ENCODE measurements at regions not wholly inside any gene's neighbourhood (a gene's known extent, or its start where the extent isn't known, plus 50 kb on each side); places are given as distances from the start of the nearest gene placed in this dataset.

DNA sequence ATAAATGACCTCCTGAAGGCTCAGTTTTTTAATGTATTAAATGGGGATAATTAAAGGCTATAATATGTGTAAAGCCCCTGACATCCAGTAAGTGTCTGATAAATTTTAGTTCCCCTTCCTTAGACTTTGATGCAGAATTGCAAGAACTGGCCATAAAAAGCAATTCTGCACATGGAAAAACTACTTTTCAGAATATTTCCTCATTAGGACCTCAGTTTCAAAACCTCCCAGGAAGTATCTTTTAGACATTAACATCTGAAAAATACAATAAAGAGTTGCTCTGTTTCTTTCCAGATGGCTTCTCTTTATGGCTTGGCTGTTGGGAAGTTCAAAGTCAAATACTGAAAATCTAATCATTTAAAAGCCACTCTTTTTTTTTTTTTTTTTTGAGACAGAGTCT, 106.3 kb upstream of the ZNF217 start:
- Mint-ChIP-seq H3K27ac (no peak overlapping the region), H3K9me3 (no peaks in the 10 kb centered on the region), H3K36me3 (ENCODE audit: insufficient read depth in 1 of 3, low read depth in 3 of 3) (no peaks in the 10 kb centered on the region), H3K27me3 (ENCODE audit: low read depth) (no peaks in the 10 kb centered on the region), H3K4me1 (no peaks in the 10 kb centered on the region), H3K4me3 (no peak overlapping the region)
- Histone ChIP-seq H4K5ac (ENCODE audit: insufficient read length, low read depth, low read length) (no peak overlapping the region), H3T11ph (ENCODE audit: low read length) (no peak overlapping the region), H3K9ac (ENCODE audit: extremely low read depth, insufficient read length, low read length) (no peak overlapping the region), H3K18ac (ENCODE audit: insufficient read length, low read depth, low read length) (no peak overlapping the region), H3K27ac (ENCODE audit: insufficient read length, low read depth, low read length) (no peak overlapping the region), H3K9me3 (ENCODE audit: control insufficient read depth, low read depth, low read length) (no peaks in the 10 kb centered on the region), H2BK12ac (ENCODE audit: insufficient read length, low read depth, low read length) (no peak overlapping the region), H3K23me2 (ENCODE audit: insufficient read length, low read depth, low read length, poor library complexity, severe bottlenecking) (no peaks in the 10 kb centered on the region), H2BK120ac (ENCODE audit: low read depth, low read length, poor library complexity, severe bottlenecking) (no peak overlapping the region), H2BK5ac (ENCODE audit: insufficient read length, low read length) (no peak overlapping the region), H2BK15ac (ENCODE audit: low read depth, low read length) (no peak overlapping the region), H4K91ac (ENCODE audit: insufficient read length, low read depth, low read length) (no peak overlapping the region), H3K4ac (ENCODE audit: low read depth, low read length) (no peak overlapping the region), H2AFZ (ENCODE audit: low read length) (no peak overlapping the region), H2AK5ac (ENCODE audit: insufficient read length, low read length) (no peak overlapping the region), H3K79me1 (ENCODE audit: insufficient read depth, low read depth, low read length, poor library complexity, severe bottlenecking) (no peaks in the 10 kb centered on the region), H3K4me2 (ENCODE audit: insufficient read depth, insufficient read length, low read length) (no peak overlapping the region), H2BK20ac (ENCODE audit: low read depth, low read length, poor library complexity, severe bottlenecking) (no peak overlapping the region), H3K56ac (ENCODE audit: insufficient read length, low read depth, low read length) (no peak overlapping the region), H3K27me3 (ENCODE audit: insufficient read depth, low read length) (no peaks in the 10 kb centered on the region), H3K14ac (ENCODE audit: insufficient read depth, low read length) (no peak overlapping the region), H3K4me1 (ENCODE audit: insufficient read depth, low read length) (no peaks in the 10 kb centered on the region; the same call in 1 of the 2 replicates), H3K79me2 (ENCODE audit: insufficient read depth, low read length) (no peaks in the 10 kb centered on the region), H3K23ac (ENCODE audit: insufficient read length, low read depth, low read length) (no peak overlapping the region), H4K20me1 (ENCODE audit: control insufficient read depth, insufficient read depth, insufficient read length) (no peaks in the 10 kb centered on the region), H4K8ac (replicated peaks; ENCODE audit: insufficient read length, low read depth, low read length) (no peak overlapping the region)
- TF ChIP-seq, protein P1, sequence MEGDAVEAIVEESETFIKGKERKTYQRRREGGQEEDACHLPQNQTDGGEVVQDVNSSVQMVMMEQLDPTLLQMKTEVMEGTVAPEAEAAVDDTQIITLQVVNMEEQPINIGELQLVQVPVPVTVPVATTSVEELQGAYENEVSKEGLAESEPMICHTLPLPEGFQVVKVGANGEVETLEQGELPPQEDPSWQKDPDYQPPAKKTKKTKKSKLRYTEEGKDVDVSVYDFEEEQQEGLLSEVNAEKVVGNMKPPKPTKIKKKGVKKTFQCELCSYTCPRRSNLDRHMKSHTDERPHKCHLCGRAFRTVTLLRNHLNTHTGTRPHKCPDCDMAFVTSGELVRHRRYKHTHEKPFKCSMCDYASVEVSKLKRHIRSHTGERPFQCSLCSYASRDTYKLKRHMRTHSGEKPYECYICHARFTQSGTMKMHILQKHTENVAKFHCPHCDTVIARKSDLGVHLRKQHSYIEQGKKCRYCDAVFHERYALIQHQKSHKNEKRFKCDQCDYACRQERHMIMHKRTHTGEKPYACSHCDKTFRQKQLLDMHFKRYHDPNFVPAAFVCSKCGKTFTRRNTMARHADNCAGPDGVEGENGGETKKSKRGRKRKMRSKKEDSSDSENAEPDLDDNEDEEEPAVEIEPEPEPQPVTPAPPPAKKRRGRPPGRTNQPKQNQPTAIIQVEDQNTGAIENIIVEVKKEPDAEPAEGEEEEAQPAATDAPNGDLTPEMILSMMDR (conservative IDR thresholded peaks at IDR 0.05) = no peak
- DNase-seq = no peak
